Spleen (tissue), 11 donors: ENCODE measurements at regions not wholly inside any gene's neighbourhood (a gene's known extent, or its start where the extent isn't known, plus 50 kb on each side); places are given as distances from the start of the nearest gene placed in this dataset.

ENCODE experiments used
- DNase-seq: peaks from one replicate; pipeline ENCODE4 v3.0.0-alpha.2; 2020
- H3K27ac ChIP-seq, 8 donors: fragments of 200-600 bp; sonication (generic) in 7 of 8; 1 replicate in 4 of 8; 2 replicates in 4 of 8; pipeline versions ENCODE4 v1.5.0 to v1.8.0; 2016 to 2021; ENCODE audit warnings: inconsistent platforms in 4 of 8, mild to moderate bottlenecking in 4 of 8, moderate library complexity in 1 of 8
- H3K27me3 ChIP-seq, 7 donors: fragments of 200-600 bp; sonication (generic) in 6 of 7; replicated peaks in 1 of 7; 1 replicate in 4 of 7; 2 replicates in 3 of 7; pipeline versions ENCODE4 v1.5.0 to v1.8.0; 2016 to 2021; ENCODE audit warnings: inconsistent platforms in 3 of 7, mild to moderate bottlenecking in 1 of 7
- H3K36me3 ChIP-seq, 6 donors: fragments of 200-600 bp; sonication (generic) in 5 of 6; 1 replicate in 4 of 6; 2 replicates in 2 of 6; pipeline versions ENCODE4 v1.5.0 to v1.8.0; 2016 to 2021; ENCODE audit warnings: inconsistent platforms in 2 of 6
- H3K4me1 ChIP-seq, 6 donors: fragments of 200-600 bp; sonication (generic) in 5 of 6; 1 replicate in 3 of 6; 2 replicates in 3 of 6; pipeline versions ENCODE4 v1.5.0 to v1.8.0; 2016 to 2021; ENCODE audit warnings: inconsistent platforms in 3 of 6
- H3K4me3 ChIP-seq, 8 donors: fragments of 200-600 bp; sonication (generic) in 7 of 8; 1 replicate in 4 of 8; 2 replicates in 4 of 8; pipeline versions ENCODE4 v1.5.0 to v1.8.0; 2016 to 2021; ENCODE audit warnings: inconsistent platforms in 4 of 8, mild to moderate bottlenecking in 4 of 8, moderate library complexity in 2 of 8
- H3K9me3 ChIP-seq, 8 donors: fragments of 200-600 bp; sonication (generic) in 7 of 8; 1 replicate in 4 of 8; 2 replicates in 4 of 8; pipeline versions ENCODE4 v1.5.0 to v1.8.0; 2016 to 2021; ENCODE audit warnings: inconsistent platforms in 4 of 8
- POLR2A ChIP-seq, 3 donors: fragments of 450-650 bp; IDR thresholded peaks; one replicate each; pipeline ENCODE4 v1.5.1; 2017; ENCODE audit warnings: antibody characterized with exemption in 3 of 3, mild to moderate bottlenecking in 1 of 3
- POLR2AphosphoS5 ChIP-seq, 3 donors: sonication (generic); formaldehyde crosslinking; IDR thresholded peaks; one replicate each; pipeline ENCODE4 v1.5.1; 2017; ENCODE audit warnings: antibody characterized with exemption in 3 of 3
- WGBS, 5 donors: extraction: QIAGEN DNeasy Blood & Tissue Kit in 3 of 5; methylation state at CpG; one replicate each; pipeline versions ENCODE4 v1.1.5 to v1.1.7; 2013 to 2018; 5-methylcytosine and 5-hydroxymethylcytosine counted together
- intact Hi-C: fragments of 100-400 bp; cut with DNase I; formaldehyde crosslinking; loops from one replicate; pipeline ENCODE4 v1.15.0; 2023; ENCODE audit warnings: low total_unique reads
- TF ChIP-seq, protein P1 (sequence below), 11 experiments: fragments of 200-600 bp in 7 of 11; fragments of 450-650 bp in 4 of 11; sonication (generic) in 4 of 11; IDR thresholded peaks in 8 of 11; conservative IDR thresholded peaks in 3 of 11; 1 replicate in 7 of 11; 2 replicates in 4 of 11; pipeline versions ENCODE4 v1.4.0 to v1.8.0; 2016 to 2021; ENCODE audit warnings: antibody characterized with exemption in 11 of 11, inconsistent platforms in 4 of 11, mild to moderate bottlenecking in 1 of 11
- donor health status: healthy with polysubstance abuse.
- donor health status: DM: no; HTN: no; CAD: no; lungs with moderate emphysema.
- donor health status: DM: no; HTN: no; CAD: no.
- donor health status: Bipolar disorder and iron deficiency.
- donor health status: healthy.
- donor health status: DM: no; HTN: no; CAD: no.
- donor health status: DM: yes; HTN: yes; CAD: no.

DNA sequence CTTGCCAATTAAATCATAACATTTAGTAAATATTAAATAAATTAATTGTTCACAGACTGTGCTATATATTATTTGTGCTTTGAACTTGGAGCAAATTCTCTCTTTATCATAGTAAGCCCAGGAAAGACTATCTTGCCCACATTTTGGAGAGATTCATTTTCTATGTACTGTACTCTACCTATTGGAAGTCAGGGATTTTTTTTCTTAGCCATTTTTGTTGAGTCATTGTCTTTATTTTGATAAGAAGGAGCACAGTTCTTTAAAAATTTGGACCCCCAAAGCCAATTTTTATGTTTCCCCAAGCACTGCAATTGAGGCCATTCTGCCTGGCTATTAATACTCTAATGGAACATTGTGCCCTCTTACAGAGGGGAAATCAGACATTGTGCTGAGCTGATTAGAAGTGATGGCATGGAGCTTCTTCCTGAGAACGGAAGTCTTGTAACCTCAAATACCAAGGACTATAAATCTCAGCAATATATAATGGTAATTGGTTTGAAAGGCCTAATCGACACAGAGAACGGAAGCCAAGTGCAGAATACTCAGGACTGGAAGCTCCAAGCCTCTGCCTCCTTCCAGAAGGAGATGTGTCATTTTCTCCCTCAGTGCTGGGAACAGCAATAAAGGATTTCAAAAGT lies 188.8 kb upstream of the PAPPA start:
- H3K27me3 ChIP-seq: no peaks in the 10 kb centered on the region
- no peak for DNase-seq
- peaks cover 0 to 18% (median 5%) of the 10 kb centered on the region in 8 donors for H3K9me3 ChIP-seq
- H3K36me3 ChIP-seq: no peaks in the 10 kb centered on the region
- H3K4me3 ChIP-seq: no peak overlapping the region
- TF ChIP-seq, protein P1, sequence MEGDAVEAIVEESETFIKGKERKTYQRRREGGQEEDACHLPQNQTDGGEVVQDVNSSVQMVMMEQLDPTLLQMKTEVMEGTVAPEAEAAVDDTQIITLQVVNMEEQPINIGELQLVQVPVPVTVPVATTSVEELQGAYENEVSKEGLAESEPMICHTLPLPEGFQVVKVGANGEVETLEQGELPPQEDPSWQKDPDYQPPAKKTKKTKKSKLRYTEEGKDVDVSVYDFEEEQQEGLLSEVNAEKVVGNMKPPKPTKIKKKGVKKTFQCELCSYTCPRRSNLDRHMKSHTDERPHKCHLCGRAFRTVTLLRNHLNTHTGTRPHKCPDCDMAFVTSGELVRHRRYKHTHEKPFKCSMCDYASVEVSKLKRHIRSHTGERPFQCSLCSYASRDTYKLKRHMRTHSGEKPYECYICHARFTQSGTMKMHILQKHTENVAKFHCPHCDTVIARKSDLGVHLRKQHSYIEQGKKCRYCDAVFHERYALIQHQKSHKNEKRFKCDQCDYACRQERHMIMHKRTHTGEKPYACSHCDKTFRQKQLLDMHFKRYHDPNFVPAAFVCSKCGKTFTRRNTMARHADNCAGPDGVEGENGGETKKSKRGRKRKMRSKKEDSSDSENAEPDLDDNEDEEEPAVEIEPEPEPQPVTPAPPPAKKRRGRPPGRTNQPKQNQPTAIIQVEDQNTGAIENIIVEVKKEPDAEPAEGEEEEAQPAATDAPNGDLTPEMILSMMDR (IDR thresholded peaks at IDR 0.05 in 8 of 11, conservative IDR thresholded peaks at IDR 0.05 in 3 of 11): no peak
- intact Hi-C loops: no loop called here
- H3K4me1 ChIP-seq: no peaks in the 10 kb centered on the region
- H3K27ac ChIP-seq: no peak overlapping the region
- WGBS, 5 donors: 34 to 56% (median 41%) methylated on average over 3 of the region's 3 CpGs

DNA sequence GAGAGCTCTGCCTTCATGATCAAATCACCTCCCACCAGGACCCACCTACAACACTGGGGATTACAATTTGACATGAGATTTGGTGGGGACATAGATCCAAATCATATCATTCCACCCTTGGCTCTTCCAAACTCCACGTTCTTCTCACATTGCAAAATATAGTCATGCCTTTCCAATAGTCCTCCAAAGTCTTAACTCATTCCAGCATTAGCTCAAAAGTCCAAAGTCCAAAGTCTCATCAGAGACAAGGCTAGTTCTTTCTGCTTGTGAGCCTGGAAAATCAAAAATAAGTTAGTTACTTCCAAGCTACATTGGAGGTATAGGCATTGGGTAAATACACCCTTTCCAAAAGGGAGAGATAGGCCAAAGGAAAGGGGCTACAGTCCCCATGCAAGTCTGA lies 186.9 kb upstream of the PAPPA start:
- WGBS, 5 donors: 46 to 72% (median 61%) methylated on average over 1 of the region's 1 CpG
- Histone ChIP-seq H3K4me1 (no peaks in the 10 kb centered on the region), H3K9me3 (peaks cover 0 to 18% (median 5%) of the 10 kb centered on the region in 8 donors), H3K4me3 (no peak overlapping the region), H3K27me3 (no peaks in the 10 kb centered on the region), H3K27ac (no peak overlapping the region), H3K36me3 (no peaks in the 10 kb centered on the region)
- intact Hi-C loops: no loop called here
- TF ChIP-seq POLR2A (IDR thresholded peaks at IDR 0.05) (no peak), POLR2AphosphoS5 (IDR thresholded peaks at IDR 0.05) (no peak)
- TF ChIP-seq, protein P1 (IDR thresholded peaks at IDR 0.05 in 8 of 11, conservative IDR thresholded peaks at IDR 0.05 in 3 of 11): no peak
- DNase-seq: no peak

DNA sequence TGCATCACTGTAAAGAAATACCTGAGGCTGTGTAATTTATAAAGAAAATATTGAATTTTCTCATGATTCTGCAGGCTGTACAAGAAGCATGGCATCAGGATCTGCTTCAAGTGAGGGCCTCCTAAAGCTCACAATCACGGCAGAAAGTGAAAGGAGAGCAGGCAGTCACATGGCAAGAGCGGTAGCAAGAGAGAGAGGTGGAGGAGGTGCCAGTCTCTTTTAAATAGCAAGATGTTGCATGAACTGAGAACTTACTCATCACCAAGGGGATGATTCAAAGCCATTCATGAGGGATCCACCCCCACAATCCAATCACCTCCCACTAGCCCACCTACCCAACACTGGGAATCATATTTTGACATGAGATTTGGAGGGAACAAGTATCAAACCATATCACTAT lies 184.5 kb upstream of the PAPPA start:
- TF ChIP-seq POLR2A (IDR thresholded peaks at IDR 0.05): no peak
- TF ChIP-seq, protein P1 (IDR thresholded peaks at IDR 0.05 in 8 of 11, conservative IDR thresholded peaks at IDR 0.05 in 3 of 11): no peak
- no peak for TF ChIP-seq POLR2AphosphoS5 (IDR thresholded peaks at IDR 0.05)

DNA sequence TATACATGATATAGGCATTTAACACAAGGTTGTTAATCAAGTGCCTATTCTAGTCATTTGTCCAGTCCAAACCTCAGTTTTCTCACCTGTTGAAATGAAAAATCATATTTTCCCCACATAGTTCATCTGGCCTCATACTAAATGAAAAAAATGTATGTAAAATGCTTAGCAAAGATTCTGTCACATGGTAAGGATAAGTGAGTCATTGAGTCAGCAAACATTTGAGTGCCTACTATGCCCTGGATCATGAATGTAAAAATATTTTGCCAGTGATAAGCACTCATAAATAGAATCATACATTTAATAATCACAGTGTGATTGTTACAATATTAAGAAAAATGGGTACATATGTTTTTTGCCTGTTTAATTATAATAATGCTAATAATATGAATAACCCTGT lies 181.2 kb upstream of the PAPPA start:
- Histone ChIP-seq H3K9me3 (peaks cover 0 to 11% (median 0%) of the 10 kb centered on the region in 8 donors), H3K27me3 (no peaks in the 10 kb centered on the region), H3K4me1 (no peaks in the 10 kb centered on the region), H3K27ac (no peak overlapping the region), H3K4me3 (no peak overlapping the region), H3K36me3 (no peaks in the 10 kb centered on the region)
- TF ChIP-seq POLR2AphosphoS5 (IDR thresholded peaks at IDR 0.05) (no peak), POLR2A (IDR thresholded peaks at IDR 0.05) (no peak)
- TF ChIP-seq, protein P1 (IDR thresholded peaks at IDR 0.05 in 8 of 11, conservative IDR thresholded peaks at IDR 0.05 in 3 of 11): no peak
- no peak for DNase-seq
- intact Hi-C loops: no loop called here

More for the DNA sequence above, 184.5 kb upstream of the PAPPA start:
- Histone ChIP-seq H3K27ac (no peak overlapping the region), H3K4me1 (no peaks in the 10 kb centered on the region), H3K27me3 (no peaks in the 10 kb centered on the region), H3K4me3 (no peak overlapping the region), H3K36me3 (no peaks in the 10 kb centered on the region), H3K9me3 (peaks cover 0 to 9% (median 0%) of the 10 kb centered on the region in 8 donors)
- WGBS, 5 donors: 55 to 86% (median 64%) methylated on average over 2 of the region's 2 CpGs
- intact Hi-C loops: no loop called here
- DNase-seq: no peak
